ENCODE measurements at regions not wholly inside any gene's neighbourhood (a gene's known extent, or its start where the extent isn't known, plus 50 kb on each side); places are given as distances from the start of the nearest gene placed in this dataset.

DNA sequence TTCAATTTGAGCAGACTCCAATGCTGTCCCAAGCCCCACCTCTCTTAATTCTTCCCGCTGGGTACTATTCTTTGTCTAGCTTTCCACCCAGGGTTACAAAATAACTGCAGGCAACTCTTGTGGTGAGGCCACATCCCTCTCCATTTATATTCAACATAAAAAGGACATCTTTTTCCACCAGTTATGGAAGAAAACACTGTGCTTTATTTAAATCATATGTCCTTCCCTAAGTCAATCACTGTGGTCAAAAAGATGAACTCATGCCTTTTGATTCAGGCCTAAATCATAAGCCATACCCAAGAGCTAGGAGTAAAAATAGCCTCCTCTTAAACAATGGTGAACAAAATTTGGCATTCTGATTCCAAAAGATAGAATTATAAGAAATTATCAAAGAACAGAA lies 386.0 kb downstream of the SEMA3D start:
- no peak for ATAC-seq
- TF ChIP-seq ZNF70 (CRISPR knock-in tag; IDR thresholded peaks at IDR 0.05) (no peak), RARB (CRISPR knock-in tag; IDR thresholded peaks at IDR 0.05) (no peak), ARNTL (CRISPR knock-in tag; IDR thresholded peaks at IDR 0.05; ENCODE audit: borderline replicate concordance, low read depth) (no peak)

DNA sequence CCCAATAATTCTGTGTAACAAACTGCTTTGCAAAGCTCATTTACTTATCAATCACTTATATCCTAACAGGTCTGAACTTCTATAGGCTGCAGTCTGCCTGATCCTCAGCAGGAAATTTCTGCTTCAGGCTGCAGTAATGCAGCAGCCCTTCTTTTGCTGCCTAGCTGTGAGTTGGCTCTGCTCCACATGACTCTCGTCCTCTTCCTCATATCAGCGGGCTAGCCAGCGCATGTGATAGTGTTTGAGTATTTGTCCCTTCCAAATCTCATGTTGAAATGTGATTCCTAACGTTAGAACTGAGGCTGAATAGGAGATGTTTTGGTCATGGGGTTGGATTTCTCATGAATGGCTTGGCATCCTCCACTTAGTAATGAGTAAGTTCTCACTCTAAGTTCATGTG lies 387.8 kb downstream of the SEMA3D start:
- no peak for ATAC-seq
- no peak for TF ChIP-seq ZNF70 (CRISPR knock-in tag; IDR thresholded peaks at IDR 0.05)
- TF ChIP-seq ARNTL (CRISPR knock-in tag; IDR thresholded peaks at IDR 0.05; ENCODE audit: borderline replicate concordance, low read depth), result no peak
- TF ChIP-seq OSR1 (CRISPR knock-in tag; IDR thresholded peaks at IDR 0.05), result no peak
- TF ChIP-seq, protein P1, sequence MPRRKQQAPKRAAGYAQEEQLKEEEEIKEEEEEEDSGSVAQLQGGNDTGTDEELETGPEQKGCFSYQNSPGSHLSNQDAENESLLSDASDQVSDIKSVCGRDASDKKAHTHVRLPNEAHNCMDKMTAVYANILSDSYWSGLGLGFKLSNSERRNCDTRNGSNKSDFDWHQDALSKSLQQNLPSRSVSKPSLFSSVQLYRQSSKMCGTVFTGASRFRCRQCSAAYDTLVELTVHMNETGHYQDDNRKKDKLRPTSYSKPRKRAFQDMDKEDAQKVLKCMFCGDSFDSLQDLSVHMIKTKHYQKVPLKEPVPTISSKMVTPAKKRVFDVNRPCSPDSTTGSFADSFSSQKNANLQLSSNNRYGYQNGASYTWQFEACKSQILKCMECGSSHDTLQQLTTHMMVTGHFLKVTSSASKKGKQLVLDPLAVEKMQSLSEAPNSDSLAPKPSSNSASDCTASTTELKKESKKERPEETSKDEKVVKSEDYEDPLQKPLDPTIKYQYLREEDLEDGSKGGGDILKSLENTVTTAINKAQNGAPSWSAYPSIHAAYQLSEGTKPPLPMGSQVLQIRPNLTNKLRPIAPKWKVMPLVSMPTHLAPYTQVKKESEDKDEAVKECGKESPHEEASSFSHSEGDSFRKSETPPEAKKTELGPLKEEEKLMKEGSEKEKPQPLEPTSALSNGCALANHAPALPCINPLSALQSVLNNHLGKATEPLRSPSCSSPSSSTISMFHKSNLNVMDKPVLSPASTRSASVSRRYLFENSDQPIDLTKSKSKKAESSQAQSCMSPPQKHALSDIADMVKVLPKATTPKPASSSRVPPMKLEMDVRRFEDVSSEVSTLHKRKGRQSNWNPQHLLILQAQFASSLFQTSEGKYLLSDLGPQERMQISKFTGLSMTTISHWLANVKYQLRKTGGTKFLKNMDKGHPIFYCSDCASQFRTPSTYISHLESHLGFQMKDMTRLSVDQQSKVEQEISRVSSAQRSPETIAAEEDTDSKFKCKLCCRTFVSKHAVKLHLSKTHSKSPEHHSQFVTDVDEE (CRISPR knock-in tag; IDR thresholded peaks at IDR 0.05), result no peak
- TF ChIP-seq ZC3H10 (CRISPR knock-in tag; IDR thresholded peaks at IDR 0.05), result no peak
- TF ChIP-seq, protein P2, sequence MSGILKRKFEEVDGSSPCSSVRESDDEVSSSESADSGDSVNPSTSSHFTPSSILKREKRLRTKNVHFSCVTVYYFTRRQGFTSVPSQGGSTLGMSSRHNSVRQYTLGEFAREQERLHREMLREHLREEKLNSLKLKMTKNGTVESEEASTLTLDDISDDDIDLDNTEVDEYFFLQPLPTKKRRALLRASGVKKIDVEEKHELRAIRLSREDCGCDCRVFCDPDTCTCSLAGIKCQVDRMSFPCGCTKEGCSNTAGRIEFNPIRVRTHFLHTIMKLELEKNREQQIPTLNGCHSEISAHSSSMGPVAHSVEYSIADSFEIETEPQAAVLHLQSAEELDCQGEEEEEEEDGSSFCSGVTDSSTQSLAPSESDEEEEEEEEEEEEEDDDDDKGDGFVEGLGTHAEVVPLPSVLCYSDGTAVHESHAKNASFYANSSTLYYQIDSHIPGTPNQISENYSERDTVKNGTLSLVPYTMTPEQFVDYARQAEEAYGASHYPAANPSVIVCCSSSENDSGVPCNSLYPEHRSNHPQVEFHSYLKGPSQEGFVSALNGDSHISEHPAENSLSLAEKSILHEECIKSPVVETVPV (CRISPR knock-in tag; IDR thresholded peaks at IDR 0.05), result no peak
- TF ChIP-seq ZFP30 (CRISPR knock-in tag; IDR thresholded peaks at IDR 0.05), result no peak
- TF ChIP-seq TCF4 (CRISPR knock-in tag; IDR thresholded peaks at IDR 0.05; ENCODE audit: borderline replicate concordance), result no peak
- TF ChIP-seq ESRRG (CRISPR knock-in tag; IDR thresholded peaks at IDR 0.05), result no peak
- TF ChIP-seq ZNF8 (CRISPR knock-in tag; IDR thresholded peaks at IDR 0.05), result no peak
- TF ChIP-seq GLIS3 (CRISPR knock-in tag; IDR thresholded peaks at IDR 0.05), result no peak
- TF ChIP-seq, protein P3, sequence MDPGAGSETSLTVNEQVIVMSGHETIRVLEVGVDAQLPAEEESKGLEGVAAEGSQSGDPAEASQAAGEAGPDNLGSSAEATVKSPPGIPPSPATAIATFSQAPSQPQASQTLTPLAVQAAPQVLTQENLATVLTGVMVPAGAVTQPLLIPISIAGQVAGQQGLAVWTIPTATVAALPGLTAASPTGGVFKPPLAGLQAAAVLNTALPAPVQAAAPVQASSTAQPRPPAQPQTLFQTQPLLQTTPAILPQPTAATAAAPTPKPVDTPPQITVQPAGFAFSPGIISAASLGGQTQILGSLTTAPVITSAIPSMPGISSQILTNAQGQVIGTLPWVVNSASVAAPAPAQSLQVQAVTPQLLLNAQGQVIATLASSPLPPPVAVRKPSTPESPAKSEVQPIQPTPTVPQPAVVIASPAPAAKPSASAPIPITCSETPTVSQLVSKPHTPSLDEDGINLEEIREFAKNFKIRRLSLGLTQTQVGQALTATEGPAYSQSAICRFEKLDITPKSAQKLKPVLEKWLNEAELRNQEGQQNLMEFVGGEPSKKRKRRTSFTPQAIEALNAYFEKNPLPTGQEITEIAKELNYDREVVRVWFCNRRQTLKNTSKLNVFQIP (CRISPR knock-in tag; IDR thresholded peaks at IDR 0.05; ENCODE audit: borderline replicate concordance, low read depth), result no peak
- TF ChIP-seq CSDC2 (CRISPR knock-in tag; IDR thresholded peaks at IDR 0.05), result no peak
- TF ChIP-seq PPARA (CRISPR knock-in tag; IDR thresholded peaks at IDR 0.05; ENCODE audit: borderline replicate concordance), result no peak
- TF ChIP-seq, protein P4, sequence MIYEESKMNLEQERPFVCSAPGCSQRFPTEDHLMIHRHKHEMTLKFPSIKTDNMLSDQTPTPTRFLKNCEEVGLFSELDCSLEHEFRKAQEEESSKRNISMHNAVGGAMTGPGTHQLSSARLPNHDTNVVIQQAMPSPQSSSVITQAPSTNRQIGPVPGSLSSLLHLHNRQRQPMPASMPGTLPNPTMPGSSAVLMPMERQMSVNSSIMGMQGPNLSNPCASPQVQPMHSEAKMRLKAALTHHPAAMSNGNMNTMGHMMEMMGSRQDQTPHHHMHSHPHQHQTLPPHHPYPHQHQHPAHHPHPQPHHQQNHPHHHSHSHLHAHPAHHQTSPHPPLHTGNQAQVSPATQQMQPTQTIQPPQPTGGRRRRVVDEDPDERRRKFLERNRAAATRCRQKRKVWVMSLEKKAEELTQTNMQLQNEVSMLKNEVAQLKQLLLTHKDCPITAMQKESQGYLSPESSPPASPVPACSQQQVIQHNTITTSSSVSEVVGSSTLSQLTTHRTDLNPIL (CRISPR knock-in tag; IDR thresholded peaks at IDR 0.05; ENCODE audit: low read depth), result no peak
- no peak for TF ChIP-seq ISL1 (CRISPR knock-in tag; IDR thresholded peaks at IDR 0.05)

DNA sequence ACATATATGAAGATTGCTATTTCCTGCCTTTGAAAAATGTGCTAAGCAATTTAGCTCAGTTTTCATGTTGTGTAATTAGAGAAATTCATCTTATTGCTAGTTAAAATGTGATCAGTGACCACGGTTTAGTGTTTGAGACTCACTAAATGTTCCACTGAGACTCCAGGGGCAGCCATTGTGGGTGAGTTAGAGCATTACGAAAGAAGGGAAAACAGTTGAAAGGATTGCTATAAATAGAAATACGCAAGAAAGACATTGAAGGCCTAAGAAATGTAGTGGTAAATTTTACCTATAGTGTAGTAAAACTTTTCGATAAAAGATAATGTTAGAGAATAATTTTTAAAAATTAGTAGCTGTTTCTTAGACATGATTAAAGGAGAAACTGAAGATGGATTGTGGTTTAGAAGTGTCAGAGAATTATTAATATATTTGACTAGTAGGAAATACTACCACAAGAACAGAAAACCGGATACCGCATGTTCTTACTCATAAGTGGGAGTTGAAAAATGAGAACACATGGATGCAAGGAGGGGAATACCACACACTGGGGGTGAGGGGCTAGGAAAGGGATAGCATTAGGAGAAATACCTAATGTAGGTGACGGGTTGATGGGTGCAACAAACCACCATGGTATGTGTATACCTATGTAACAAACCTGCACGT lies 394.5 kb downstream of the SEMA3D start:
- no peak for ATAC-seq
- TF ChIP-seq RARB (CRISPR knock-in tag; IDR thresholded peaks at IDR 0.05) (no peak), TCF4 (CRISPR knock-in tag; IDR thresholded peaks at IDR 0.05; ENCODE audit: borderline replicate concordance) (no peak), PPARA (CRISPR knock-in tag; IDR thresholded peaks at IDR 0.05; ENCODE audit: borderline replicate concordance) (no peak), ARNTL (CRISPR knock-in tag; IDR thresholded peaks at IDR 0.05; ENCODE audit: borderline replicate concordance, low read depth) (no peak), GLIS3 (CRISPR knock-in tag; IDR thresholded peaks at IDR 0.05) (no peak), TOX (CRISPR knock-in tag; IDR thresholded peaks at IDR 0.05; ENCODE audit: borderline replicate concordance) (no peak), SNAI2 (CRISPR knock-in tag; IDR thresholded peaks at IDR 0.05) (no peak), BACH2 (CRISPR knock-in tag; IDR thresholded peaks at IDR 0.05; ENCODE audit: borderline replicate concordance) (no peak), ZNF8 (CRISPR knock-in tag; IDR thresholded peaks at IDR 0.05) (no peak), ZFP30 (CRISPR knock-in tag; IDR thresholded peaks at IDR 0.05) (no peak), ZNF565 (CRISPR knock-in tag; conservative IDR thresholded peaks at IDR 0.05; ENCODE audit: low read depth) (no peak), ESRRG (CRISPR knock-in tag; IDR thresholded peaks at IDR 0.05) (no peak)
- TF ChIP-seq, protein P3 (CRISPR knock-in tag; IDR thresholded peaks at IDR 0.05; ENCODE audit: borderline replicate concordance, low read depth), result no peak
- TF ChIP-seq, protein P2 (CRISPR knock-in tag; IDR thresholded peaks at IDR 0.05), result no peak
- TF ChIP-seq, protein P5, sequence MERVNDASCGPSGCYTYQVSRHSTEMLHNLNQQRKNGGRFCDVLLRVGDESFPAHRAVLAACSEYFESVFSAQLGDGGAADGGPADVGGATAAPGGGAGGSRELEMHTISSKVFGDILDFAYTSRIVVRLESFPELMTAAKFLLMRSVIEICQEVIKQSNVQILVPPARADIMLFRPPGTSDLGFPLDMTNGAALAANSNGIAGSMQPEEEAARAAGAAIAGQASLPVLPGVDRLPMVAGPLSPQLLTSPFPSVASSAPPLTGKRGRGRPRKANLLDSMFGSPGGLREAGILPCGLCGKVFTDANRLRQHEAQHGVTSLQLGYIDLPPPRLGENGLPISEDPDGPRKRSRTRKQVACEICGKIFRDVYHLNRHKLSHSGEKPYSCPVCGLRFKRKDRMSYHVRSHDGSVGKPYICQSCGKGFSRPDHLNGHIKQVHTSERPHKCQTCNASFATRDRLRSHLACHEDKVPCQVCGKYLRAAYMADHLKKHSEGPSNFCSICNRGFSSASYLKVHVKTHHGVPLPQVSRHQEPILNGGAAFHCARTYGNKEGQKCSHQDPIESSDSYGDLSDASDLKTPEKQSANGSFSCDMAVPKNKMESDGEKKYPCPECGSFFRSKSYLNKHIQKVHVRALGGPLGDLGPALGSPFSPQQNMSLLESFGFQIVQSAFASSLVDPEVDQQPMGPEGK (CRISPR knock-in tag; IDR thresholded peaks at IDR 0.05; ENCODE audit: borderline replicate concordance), result no peak
